Endothelial cell of umbilical vein (primary cell): ENCODE measurements at regions not wholly inside any gene's neighbourhood (a gene's known extent, or its start where the extent isn't known, plus 50 kb on each side); places are given as distances from the start of the nearest gene placed in this dataset.

ENCODE experiments used
- BruUV-seq: library from RNA; stranded (reverse); fragments of 400-500 nt; replicated peaks from 2 replicates; lab custom pipeline; 2021; lab: Mats Ljungman, UMichigan
- CTCF ChIA-PET: fragments of 300-600, 350-600 bp; sonication (Branson Sonifier 250); formaldehyde crosslinking; loops from one replicate; lab custom pipeline; 2021; ENCODE audit warnings: antibody characterized with exemption, inconsistent platforms; lab: Charles Lee
- POLR2A ChIA-PET: fragments of 300-600, 350-600 bp; sonication (Branson Sonifier 250); formaldehyde crosslinking; loops from one replicate; lab custom pipeline; 2021; ENCODE audit warnings: antibody characterized with exemption, inconsistent platforms; lab: Charles Lee
- DNase-seq: peaks from one replicate; pipeline ENCODE4 v3.0.0-alpha.2; 2011; ENCODE audit warnings: low read depth, low spot score
- FAIRE-seq: peaks from 2 replicates; lab custom pipeline; 2011; peaks lifted over from hg19 to GRCh38; lab: Jason Lieb, UNC
- H2AFZ ChIP-seq: 2 replicates; pipeline ENCODE4 v1.6.0; 2012; ENCODE audit warnings: low read depth, low read length, control low read depth, inconsistent platforms
- H3K27ac ChIP-seq: 2 replicates; pipeline ENCODE4 v1.5.1; 2011; ENCODE audit warnings: low read depth, mild to moderate bottlenecking, control low read depth, low read length, moderate library complexity; ENCODE audit not compliant: insufficient read depth
- H3K27me3 ChIP-seq, 2 experiments: 2 replicates each; pipeline versions ENCODE4 v1.6.0 to v1.6.1; 2011; ENCODE audit warnings: low read length in 2 of 2, mixed read lengths in 1 of 2; ENCODE audit not compliant: control insufficient read depth in 2 of 2, insufficient read depth in 2 of 2
- H3K36me3 ChIP-seq, 2 experiments: 2 replicates in 1 of 2; 3 replicates in 1 of 2; pipeline ENCODE4 v1.5.1; 2011; ENCODE audit warnings: low read length in 2 of 2, mild to moderate bottlenecking in 1 of 2, moderate library complexity in 1 of 2; ENCODE audit not compliant: control insufficient read depth in 2 of 2, insufficient read depth in 2 of 2; ENCODE audit errors: extremely low read depth in 1 of 2
- H3K4me1 ChIP-seq: 3 replicates; pipeline ENCODE4 v1.5.1; 2011; ENCODE audit warnings: mild to moderate bottlenecking, low read length; ENCODE audit not compliant: control insufficient read depth, insufficient read depth; ENCODE audit errors: extremely low read depth
- H3K4me2 ChIP-seq: 2 replicates; pipeline ENCODE4 v1.6.1; 2011; ENCODE audit warnings: low read length, control low read depth, mixed read lengths; ENCODE audit not compliant: insufficient read depth
- H3K4me3 ChIP-seq, 3 experiments: fragments of 200-600 bp in 1 of 3; sonication (generic), shearing (Covaris generic) in 1 of 3; replicated peaks in 1 of 3; 2 replicates each; pipeline ENCODE4 v1.5.1; 2011 to 2016; ENCODE audit warnings: control low read depth in 3 of 3, low read length in 3 of 3, mild to moderate bottlenecking in 2 of 3, inconsistent platforms in 1 of 3, low read depth in 1 of 3, moderate library complexity in 1 of 3; ENCODE audit not compliant: insufficient read depth in 1 of 3
- H3K79me2 ChIP-seq: 2 replicates; pipeline ENCODE4 v1.6.0; 2012; ENCODE audit warnings: low read length, inconsistent platforms; ENCODE audit not compliant: control insufficient read depth, insufficient read depth
- H3K9ac ChIP-seq: replicated peaks from 2 replicates; pipeline ENCODE3; 2011; ENCODE audit warnings: low read length, control low read depth; ENCODE audit not compliant: insufficient read depth; ENCODE audit errors: extremely low read depth
- H3K9me1 ChIP-seq: replicated peaks from 3 replicates; pipeline ENCODE4 v1.6.0; 2011; ENCODE audit warnings: mild to moderate bottlenecking, low read length; ENCODE audit not compliant: control insufficient read depth, insufficient read depth; ENCODE audit errors: extremely low read depth
- H3K9me3 ChIP-seq: replicated peaks from 2 replicates; pipeline ENCODE4 v1.5.1; 2012; ENCODE audit warnings: low read length, inconsistent platforms; ENCODE audit not compliant: control insufficient read depth, insufficient read depth
- H4K20me1 ChIP-seq: replicated peaks from 2 replicates; pipeline ENCODE3; 2011; ENCODE audit warnings: mild to moderate bottlenecking, low read length; ENCODE audit not compliant: control insufficient read depth, insufficient read depth; ENCODE audit errors: extremely low read depth
- CTCF ChIP-seq, 2 donors: IDR thresholded peaks; 1 replicate in 1 of 2; 2 replicates in 1 of 2; pipeline ENCODE4 v1.5.1; 2011; ENCODE audit warnings: low read length in 2 of 2, mild to moderate bottlenecking in 2 of 2, moderate library complexity in 2 of 2, control low read depth in 1 of 2, inconsistent platforms in 1 of 2, low read depth in 1 of 2; ENCODE audit not compliant: insufficient read depth in 1 of 2; ENCODE audit errors: extremely low read depth in 1 of 2
- EZH2 ChIP-seq: IDR thresholded peaks from 2 replicates; pipeline ENCODE4 v1.6.1; 2012; ENCODE audit warnings: borderline replicate concordance, low read depth, mild to moderate bottlenecking, moderate library complexity, low read length, inconsistent platforms; ENCODE audit not compliant: severe bottlenecking
- FOS ChIP-seq: IDR thresholded peaks from 2 replicates; pipeline ENCODE4 v1.6.1; 2011; ENCODE audit warnings: mild to moderate bottlenecking, low read length, moderate library complexity, borderline replicate concordance; ENCODE audit not compliant: insufficient read depth
- GATA2 ChIP-seq: IDR thresholded peaks from 2 replicates; pipeline ENCODE4 v1.7.0; 2011; ENCODE audit warnings: low read depth, mild to moderate bottlenecking, moderate library complexity, mixed read lengths, low read length; ENCODE audit not compliant: insufficient read length, insufficient read depth
- JUN ChIP-seq: IDR thresholded peaks from 2 replicates; pipeline ENCODE4 v1.6.1; 2011; ENCODE audit warnings: borderline replicate concordance, low read depth; ENCODE audit not compliant: insufficient read length, insufficient read depth
- MAX ChIP-seq: IDR thresholded peaks from 2 replicates; pipeline ENCODE4 v1.6.1; 2011; ENCODE audit not compliant: insufficient read depth, insufficient read length
- MYC ChIP-seq: IDR thresholded peaks from one replicate; pipeline ENCODE4 v1.6.1; 2011; ENCODE audit warnings: mild to moderate bottlenecking, low read depth, low read length
- POLR2A ChIP-seq: IDR thresholded peaks from 2 replicates; pipeline ENCODE4 v1.6.1; 2012; ENCODE audit warnings: low read depth, mild to moderate bottlenecking, control low read depth, low read length
- POLR2AphosphoS5 ChIP-seq: IDR thresholded peaks from 2 replicates; pipeline ENCODE4 v1.6.1; 2012; ENCODE audit warnings: low read depth, mild to moderate bottlenecking, control low read depth, low read length, moderate library complexity; ENCODE audit not compliant: insufficient read depth
- dilution Hi-C: fragments of 300-500 bp; cut with MboI; formaldehyde crosslinking; loops from one replicate; pipeline ENCODE4 v1.15.0; 2019; ENCODE audit warnings: low sequenced_read_pairs; ENCODE audit not compliant: extremely low pct_ligation_motif_present
- intact Hi-C: fragments of 100-400 bp; cut with micrococcal nuclease; formaldehyde crosslinking; loops from one replicate; pipeline ENCODE4 v1.10.0; 2022

- no TSS peak for BruUV-seq
- FAIRE-seq (no peak), DNase-seq (no peak)
- no peaks in the 10 kb centered on the region for H3K79me2 ChIP-seq
- no peak overlapping the region for H3K4me2 ChIP-seq
- H4K20me1 ChIP-seq: no peaks in the 10 kb centered on the region
- H3K9me1 ChIP-seq: no peaks in the 10 kb centered on the region
- no peak overlapping the region for H3K4me3 ChIP-seq
- dilution Hi-C loops (no loop called here), intact Hi-C loops (no loop called here)
- ChIA-PET CTCF (interaction anchor here (1.0 kb wide), 1 partner anchor 75 kb away, joined by 3 read pairs; no protein-coding TSS in a partner anchor), POLR2A (no interaction called here)
- no peak overlapping the region for H3K9ac ChIP-seq
- H3K27me3 ChIP-seq: no peaks in the 10 kb centered on the region
- no peaks in the 10 kb centered on the region for H3K36me3 ChIP-seq
- no peaks in the 10 kb centered on the region for H3K9me3 ChIP-seq
- H2AFZ ChIP-seq: no peak overlapping the region
- H3K27ac ChIP-seq: no peak overlapping the region
- peaks cover 13% of the 10 kb centered on the region for H3K4me1 ChIP-seq
- no peak for TF ChIP-seq FOS
- no peak for TF ChIP-seq MAX
- no peak for TF ChIP-seq MYC
- TF ChIP-seq GATA2: no peak
- no peak for TF ChIP-seq CTCF (IDR thresholded peaks at IDR 0.05; ENCODE audit: extremely low read depth in 1 of 2, insufficient read depth in 1 of 2, low read depth in 1 of 2, low read length in 2 of 2)
- TF ChIP-seq JUN: no peak
- TF ChIP-seq EZH2: no peak
- TF ChIP-seq POLR2AphosphoS5: no peak
- TF ChIP-seq POLR2A: no peak
Measured at GRCh38 chr18:22546905-22547570, 129.3 kb upstream of the CTAGE1 start.
